ENCODE measurements at regions not wholly inside any gene's neighbourhood (a gene's known extent, or its start where the extent isn't known, plus 50 kb on each side); places are given as distances from the start of the nearest gene placed in this dataset.

DNA sequence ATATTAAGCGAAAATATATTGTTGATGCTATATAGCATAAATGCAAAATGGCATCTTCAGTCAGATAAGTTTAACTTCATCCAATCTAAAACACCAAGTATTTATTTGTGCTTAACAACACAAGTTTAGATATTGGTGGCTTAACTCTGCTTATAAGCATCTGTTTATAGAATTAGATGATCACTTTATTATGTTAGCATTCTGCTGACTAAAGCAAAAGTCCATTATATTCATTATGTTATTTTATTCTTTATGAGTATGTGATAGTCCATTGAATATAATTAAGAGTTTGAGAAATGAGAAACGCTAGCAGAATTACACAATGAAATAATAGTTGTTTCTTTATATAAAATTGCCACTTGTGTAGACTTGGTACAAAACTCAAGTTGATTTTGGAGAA, 401.2 kb upstream of the CDH7 start:
- no peaks in the 10 kb centered on the region for H3K9me3 ChIP-seq (ENCODE audit: insufficient read depth, low read length)
- no peaks in the 10 kb centered on the region for H3K79me2 ChIP-seq (ENCODE audit: insufficient read depth, low read length)
- no peaks in the 10 kb centered on the region for H3K27me3 ChIP-seq (ENCODE audit: low read length)
- H4K20me1 ChIP-seq (ENCODE audit: low read depth, low read length): no peaks in the 10 kb centered on the region
- no peaks in the 10 kb centered on the region for H3F3A ChIP-seq (ENCODE audit: insufficient read depth)
- no peak overlapping the region for H3K9ac ChIP-seq (ENCODE audit: low read length)
- no peak for TF ChIP-seq EZH2phosphoT487 (conservative IDR thresholded peaks at IDR 0.05; ENCODE audit: low read length)
- TF ChIP-seq, protein P1, sequence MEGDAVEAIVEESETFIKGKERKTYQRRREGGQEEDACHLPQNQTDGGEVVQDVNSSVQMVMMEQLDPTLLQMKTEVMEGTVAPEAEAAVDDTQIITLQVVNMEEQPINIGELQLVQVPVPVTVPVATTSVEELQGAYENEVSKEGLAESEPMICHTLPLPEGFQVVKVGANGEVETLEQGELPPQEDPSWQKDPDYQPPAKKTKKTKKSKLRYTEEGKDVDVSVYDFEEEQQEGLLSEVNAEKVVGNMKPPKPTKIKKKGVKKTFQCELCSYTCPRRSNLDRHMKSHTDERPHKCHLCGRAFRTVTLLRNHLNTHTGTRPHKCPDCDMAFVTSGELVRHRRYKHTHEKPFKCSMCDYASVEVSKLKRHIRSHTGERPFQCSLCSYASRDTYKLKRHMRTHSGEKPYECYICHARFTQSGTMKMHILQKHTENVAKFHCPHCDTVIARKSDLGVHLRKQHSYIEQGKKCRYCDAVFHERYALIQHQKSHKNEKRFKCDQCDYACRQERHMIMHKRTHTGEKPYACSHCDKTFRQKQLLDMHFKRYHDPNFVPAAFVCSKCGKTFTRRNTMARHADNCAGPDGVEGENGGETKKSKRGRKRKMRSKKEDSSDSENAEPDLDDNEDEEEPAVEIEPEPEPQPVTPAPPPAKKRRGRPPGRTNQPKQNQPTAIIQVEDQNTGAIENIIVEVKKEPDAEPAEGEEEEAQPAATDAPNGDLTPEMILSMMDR (IDR thresholded peaks at IDR 0.05; ENCODE audit: insufficient read depth, low read length, poor library complexity, severe bottlenecking): no peak
- no peaks in the 10 kb centered on the region for H3K36me3 ChIP-seq (ENCODE audit: low read length)
- no peaks in the 10 kb centered on the region for H3K9me2 ChIP-seq (replicated peaks; ENCODE audit: insufficient read depth, low read length)
- H3K4me2 ChIP-seq (ENCODE audit: low read depth, low read length, poor library complexity, severe bottlenecking): no peak overlapping the region
- H3K27ac ChIP-seq (ENCODE audit: low read depth, low read length): no peak overlapping the region
- no peak overlapping the region for H2AFZ ChIP-seq (ENCODE audit: low read depth, low read length, severe bottlenecking)
- no peak overlapping the region for H3K4me3 ChIP-seq (ENCODE audit: insufficient read depth, low read length, poor library complexity, severe bottlenecking)

DNA sequence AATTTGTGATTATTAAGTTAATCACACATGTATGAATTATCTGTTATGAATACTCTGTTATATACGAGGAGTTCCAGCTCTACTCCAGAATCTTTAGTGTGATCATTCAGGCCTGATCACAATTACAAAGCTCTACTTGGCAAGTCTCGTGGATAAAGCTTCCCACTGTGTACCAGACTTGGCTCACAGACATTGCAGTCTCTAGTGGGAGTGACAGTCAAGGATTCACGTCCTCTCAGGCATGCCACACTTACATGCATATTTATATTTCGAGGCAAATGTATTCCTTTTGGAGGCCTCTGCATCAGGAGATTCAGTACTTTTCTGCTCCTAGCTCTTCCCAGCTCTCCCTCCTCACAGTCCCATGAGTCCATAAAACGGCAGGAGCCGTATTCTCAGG, 403.4 kb upstream of the CDH7 start:
- TF ChIP-seq, protein P1 (IDR thresholded peaks at IDR 0.05; ENCODE audit: insufficient read depth, low read length, poor library complexity, severe bottlenecking): no peak
- no peak for TF ChIP-seq EZH2phosphoT487 (conservative IDR thresholded peaks at IDR 0.05; ENCODE audit: low read length)
- Histone ChIP-seq H2AFZ (ENCODE audit: low read depth, low read length, severe bottlenecking) (no peak overlapping the region), H3K4me2 (ENCODE audit: low read depth, low read length, poor library complexity, severe bottlenecking) (no peak overlapping the region)

DNA sequence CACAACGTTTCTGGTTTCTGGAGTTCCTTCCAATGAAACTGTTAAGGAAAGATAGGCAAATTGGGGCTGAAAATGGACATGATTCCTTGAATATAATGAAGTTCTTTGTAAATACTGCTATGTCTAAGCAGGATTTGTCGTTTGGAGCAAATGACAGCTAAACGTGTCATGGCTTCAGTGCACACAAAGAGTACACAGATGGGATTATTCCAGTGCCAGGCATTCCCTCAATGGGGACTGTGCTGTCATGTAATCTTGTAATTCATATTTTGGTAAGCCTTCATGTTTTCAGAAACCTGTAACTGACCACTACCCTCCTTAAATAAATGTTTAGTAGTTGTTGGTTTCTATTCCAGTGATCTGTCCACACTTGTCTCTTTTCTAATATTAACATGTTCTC, 404.7 kb upstream of the CDH7 start:
- TF ChIP-seq EZH2phosphoT487 (conservative IDR thresholded peaks at IDR 0.05; ENCODE audit: low read length): no peak
- TF ChIP-seq, protein P1 (IDR thresholded peaks at IDR 0.05; ENCODE audit: insufficient read depth, low read length, poor library complexity, severe bottlenecking): no peak
- H3K9me3 ChIP-seq (ENCODE audit: insufficient read depth, low read length): no peaks in the 10 kb centered on the region
- no peak overlapping the region for H3K27ac ChIP-seq (ENCODE audit: low read depth, low read length)
- H3K4me3 ChIP-seq (ENCODE audit: insufficient read depth, low read length, poor library complexity, severe bottlenecking): no peak overlapping the region
- H3K36me3 ChIP-seq (ENCODE audit: low read length): no peaks in the 10 kb centered on the region
- H3K9me2 ChIP-seq (replicated peaks; ENCODE audit: insufficient read depth, low read length): no peaks in the 10 kb centered on the region
- H3K79me2 ChIP-seq (ENCODE audit: insufficient read depth, low read length): no peaks in the 10 kb centered on the region
- no peak overlapping the region for H3K4me2 ChIP-seq (ENCODE audit: low read depth, low read length, poor library complexity, severe bottlenecking)
- H2AFZ ChIP-seq (ENCODE audit: low read depth, low read length, severe bottlenecking): no peak overlapping the region
- H3K9ac ChIP-seq (ENCODE audit: low read length): no peak overlapping the region
- H3F3A ChIP-seq (ENCODE audit: insufficient read depth): no peaks in the 10 kb centered on the region
- no peaks in the 10 kb centered on the region for H4K20me1 ChIP-seq (ENCODE audit: low read depth, low read length)
- no peaks in the 10 kb centered on the region for H3K27me3 ChIP-seq (ENCODE audit: low read length)

More for the DNA sequence above, 403.4 kb upstream of the CDH7 start:
- Histone ChIP-seq H3K79me2 (ENCODE audit: insufficient read depth, low read length) (no peaks in the 10 kb centered on the region), H3K36me3 (ENCODE audit: low read length) (no peaks in the 10 kb centered on the region), H3K9me3 (ENCODE audit: insufficient read depth, low read length) (no peaks in the 10 kb centered on the region), H3K27me3 (ENCODE audit: low read length) (no peaks in the 10 kb centered on the region), H3K9me2 (replicated peaks; ENCODE audit: insufficient read depth, low read length) (no peaks in the 10 kb centered on the region), H3K4me3 (ENCODE audit: insufficient read depth, low read length, poor library complexity, severe bottlenecking) (no peak overlapping the region), H3K27ac (ENCODE audit: low read depth, low read length) (no peak overlapping the region), H4K20me1 (ENCODE audit: low read depth, low read length) (no peaks in the 10 kb centered on the region), H3F3A (ENCODE audit: insufficient read depth) (no peaks in the 10 kb centered on the region), H3K9ac (ENCODE audit: low read length) (no peak overlapping the region)

Data from SU-DHL-6 (cell line).